ENCODE measurements at regions not wholly inside any gene's neighbourhood (a gene's known extent, or its start where the extent isn't known, plus 50 kb on each side); places are given as distances from the start of the nearest gene placed in this dataset.

DNA sequence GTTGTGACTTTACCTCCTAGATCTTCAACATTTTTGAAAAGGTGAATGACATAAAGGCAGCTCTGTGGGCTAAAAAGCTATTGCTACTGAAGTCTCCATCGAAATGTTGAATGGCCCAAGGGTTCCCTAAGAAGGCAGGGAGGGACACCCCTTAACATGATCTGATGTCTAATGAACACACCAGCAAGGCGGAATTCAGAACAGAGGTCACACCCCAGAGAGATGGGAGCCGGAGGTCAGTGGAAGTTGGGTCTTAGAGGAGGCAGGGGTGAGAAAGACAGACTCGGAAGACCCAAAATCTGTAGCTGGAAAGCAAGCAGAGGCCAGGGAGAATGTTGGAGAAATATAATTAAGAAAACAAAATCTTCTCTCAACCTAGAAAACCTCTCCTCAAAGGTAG, 79.0 kb downstream of the TRIM29 start:
- WGBS (ENCODE audit: extremely low coverage, insufficient read length, low lambda C conversion rate) = no CpG with 5 or more reads among the region's 4 CpGs
- peaks cover 60 to 68% of the 10 kb centered on the region in 2 experiments for H3K4me1 Mint-ChIP-seq
- no peaks in the 10 kb centered on the region for H3K9me3 ChIP-seq (ENCODE audit: control insufficient read depth, low read depth, low read length)

More for the DNA sequence above, 79.0 kb downstream of the TRIM29 start:
- Histone ChIP-seq H3K79me1 (ENCODE audit: insufficient read depth, low read depth, low read length, poor library complexity, severe bottlenecking) (no peaks in the 10 kb centered on the region), H2BK20ac (ENCODE audit: low read depth, low read length, poor library complexity, severe bottlenecking) (no peak overlapping the region), H3K18ac (ENCODE audit: insufficient read length, low read depth, low read length) (peak overlapping the region; percentile 29), H2BK15ac (ENCODE audit: low read depth, low read length) (no peak overlapping the region), H3K23ac (ENCODE audit: insufficient read length, low read depth, low read length) (no peak overlapping the region), H2BK120ac (ENCODE audit: low read depth, low read length, poor library complexity, severe bottlenecking) (no peak overlapping the region), H4K91ac (ENCODE audit: insufficient read length, low read depth, low read length) (no peak overlapping the region), H3K9ac (ENCODE audit: extremely low read depth, insufficient read length, low read length) (no peak overlapping the region), H2AFZ (ENCODE audit: low read length) (no peak overlapping the region), H3K27me3 (ENCODE audit: insufficient read depth, low read length) (no peaks in the 10 kb centered on the region), H3K79me2 (ENCODE audit: insufficient read depth, low read length) (no peaks in the 10 kb centered on the region), H3K56ac (ENCODE audit: insufficient read length, low read depth, low read length) (no peak overlapping the region), H4K8ac (replicated peaks; ENCODE audit: insufficient read length, low read depth, low read length) (no peak overlapping the region), H2BK12ac (ENCODE audit: insufficient read length, low read depth, low read length) (peak overlapping the region; percentile 3), H4K5ac (ENCODE audit: insufficient read length, low read depth, low read length) (no peak overlapping the region), H3K14ac (ENCODE audit: insufficient read depth, low read length) (peak overlapping the region; percentile 69; the same call in 1 of the 2 replicates), H3K23me2 (ENCODE audit: insufficient read length, low read depth, low read length, poor library complexity, severe bottlenecking) (no peaks in the 10 kb centered on the region), H4K20me1 (ENCODE audit: control insufficient read depth, insufficient read depth, insufficient read length) (no peaks in the 10 kb centered on the region), H2BK5ac (ENCODE audit: insufficient read length, low read length) (no peak overlapping the region), H3K4ac (ENCODE audit: low read depth, low read length) (no peak overlapping the region), H3T11ph (ENCODE audit: low read length) (no peak overlapping the region), H2AK5ac (ENCODE audit: insufficient read length, low read length) (no peak overlapping the region), H3K4me2 (ENCODE audit: insufficient read depth, insufficient read length, low read length) (peak overlapping the region; percentile 15), H3K4me1 (ENCODE audit: insufficient read depth, low read length) (peaks cover 27% of the 10 kb centered on the region), H3K27ac (ENCODE audit: insufficient read length, low read depth, low read length) (peak overlapping the region; percentile 73)
- H3K27me3 Mint-ChIP-seq (ENCODE audit: low read depth) = peaks cover 5% of the 10 kb centered on the region
- peak; percentile 9 for DNase-seq
- peak overlapping the region in 1 of 2 experiments; percentile 60; a peak in 2 of 5 replicates for H3K4me3 Mint-ChIP-seq
- H3K27ac Mint-ChIP-seq = peak overlapping the region; percentile 91 to 99 (median 99); a peak in 5 of 7 replicates
- TF ChIP-seq, protein P1, sequence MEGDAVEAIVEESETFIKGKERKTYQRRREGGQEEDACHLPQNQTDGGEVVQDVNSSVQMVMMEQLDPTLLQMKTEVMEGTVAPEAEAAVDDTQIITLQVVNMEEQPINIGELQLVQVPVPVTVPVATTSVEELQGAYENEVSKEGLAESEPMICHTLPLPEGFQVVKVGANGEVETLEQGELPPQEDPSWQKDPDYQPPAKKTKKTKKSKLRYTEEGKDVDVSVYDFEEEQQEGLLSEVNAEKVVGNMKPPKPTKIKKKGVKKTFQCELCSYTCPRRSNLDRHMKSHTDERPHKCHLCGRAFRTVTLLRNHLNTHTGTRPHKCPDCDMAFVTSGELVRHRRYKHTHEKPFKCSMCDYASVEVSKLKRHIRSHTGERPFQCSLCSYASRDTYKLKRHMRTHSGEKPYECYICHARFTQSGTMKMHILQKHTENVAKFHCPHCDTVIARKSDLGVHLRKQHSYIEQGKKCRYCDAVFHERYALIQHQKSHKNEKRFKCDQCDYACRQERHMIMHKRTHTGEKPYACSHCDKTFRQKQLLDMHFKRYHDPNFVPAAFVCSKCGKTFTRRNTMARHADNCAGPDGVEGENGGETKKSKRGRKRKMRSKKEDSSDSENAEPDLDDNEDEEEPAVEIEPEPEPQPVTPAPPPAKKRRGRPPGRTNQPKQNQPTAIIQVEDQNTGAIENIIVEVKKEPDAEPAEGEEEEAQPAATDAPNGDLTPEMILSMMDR (conservative IDR thresholded peaks at IDR 0.05) = no peak
- H3K9me3 Mint-ChIP-seq = no peaks in the 10 kb centered on the region
- H3K36me3 Mint-ChIP-seq (ENCODE audit: insufficient read depth in 1 of 3, low read depth in 3 of 3) = peaks cover 0 to 4% (median 0%) of the 10 kb centered on the region in 3 experiments; a peak in 1 of 7 replicates
